H1 (cell line): ENCODE measurements at regions not wholly inside any gene's neighbourhood (a gene's known extent, or its start where the extent isn't known, plus 50 kb on each side); places are given as distances from the start of the nearest gene placed in this dataset.

ENCODE experiments used
- CTCF ChIA-PET: fragments of 300-600 bp; sonication (Branson Sonifier 250); formaldehyde crosslinking; loops from one replicate; lab custom pipeline; 2021; ENCODE audit not compliant: partially characterized antibody; lab: Charles Lee
- POLR2A ChIA-PET: fragments of 300-600 bp; sonication (Branson Sonifier 250); formaldehyde crosslinking; loops from one replicate; lab custom pipeline; 2021; ENCODE audit warnings: inconsistent platforms; ENCODE audit not compliant: partially characterized antibody; lab: Charles Lee
- DNase-seq, 2 experiments: peaks; one replicate each; pipeline versions ENCODE4 v3.0.0 to v3.0.0-alpha.2; 2010 to 2022; ENCODE audit warnings: low spot score in 2 of 2, low read depth in 1 of 2, mixed read lengths in 1 of 2
- FAIRE-seq: peaks from 2 replicates; lab custom pipeline; 2011; peaks lifted over from hg19 to GRCh38; lab: Jason Lieb, UNC
- H2AFZ ChIP-seq: 2 replicates; pipeline ENCODE4 v1.8.1; 2012; ENCODE audit warnings: low read length, inconsistent platforms
- H2AK5ac ChIP-seq: 2 replicates; pipeline ENCODE4 v1.6.1; 2013; ENCODE audit warnings: low read depth, low read length
- H2BK120ac ChIP-seq: replicated peaks from 2 replicates; pipeline ENCODE3; 2013; ENCODE audit warnings: low read depth, low read length, inconsistent platforms
- H2BK12ac ChIP-seq: 2 replicates; pipeline ENCODE4 v1.6.1; 2013; ENCODE audit warnings: low read depth, low read length
- H2BK15ac ChIP-seq: 2 replicates; pipeline ENCODE4 v1.6.1; 2013; ENCODE audit warnings: low read length
- H2BK20ac ChIP-seq: 2 replicates; pipeline ENCODE4 v1.6.1; 2013; ENCODE audit warnings: low read length
- H2BK5ac ChIP-seq: 2 replicates; pipeline ENCODE4 v1.6.1; 2013; ENCODE audit warnings: low read depth, low read length
- H3K14ac ChIP-seq: 2 replicates; pipeline ENCODE4 v1.6.1; 2013; ENCODE audit warnings: inconsistent platforms; ENCODE audit not compliant: insufficient read length
- H3K18ac ChIP-seq: 2 replicates; pipeline ENCODE4 v1.6.1; 2013; ENCODE audit warnings: low read length; ENCODE audit errors: extremely low read depth
- H3K23ac ChIP-seq: 2 replicates; pipeline ENCODE4 v1.6.1; 2013; ENCODE audit warnings: inconsistent platforms; ENCODE audit not compliant: insufficient read length
- H3K23me2 ChIP-seq: 2 replicates; pipeline ENCODE4 v1.6.1; 2013; ENCODE audit warnings: low read depth, low read length
- H3K27ac ChIP-seq: 2 replicates; pipeline ENCODE4 v1.6.1; 2011; ENCODE audit warnings: low read depth, low read length, inconsistent platforms
- H3K27me3 ChIP-seq, 4 experiments: replicated peaks in 1 of 4; 1 replicate in 1 of 4; 2 replicates in 3 of 4; pipeline versions ENCODE4 v1.6.1 to v1.8.1; 2011 to 2013; ENCODE audit warnings: low read length in 3 of 4, mild to moderate bottlenecking in 3 of 4, inconsistent platforms in 2 of 4, mixed read lengths in 2 of 4, moderate library complexity in 1 of 4; ENCODE audit not compliant: control insufficient read depth in 3 of 4, insufficient read depth in 3 of 4; ENCODE audit errors: extremely low read depth in 1 of 4
- H3K36me3 ChIP-seq, 4 experiments: 2 replicates each; pipeline versions ENCODE4 v1.6.1 to v1.8.1; 2011 to 2013; ENCODE audit warnings: mild to moderate bottlenecking in 4 of 4, low read length in 3 of 4, moderate library complexity in 2 of 4, control low read depth in 1 of 4, inconsistent platforms in 1 of 4; ENCODE audit not compliant: insufficient read depth in 4 of 4, control insufficient read depth in 2 of 4
- H3K4ac ChIP-seq: replicated peaks from 2 replicates; pipeline ENCODE3; 2013; ENCODE audit warnings: low read length, low read depth, mixed read lengths, inconsistent platforms; ENCODE audit not compliant: insufficient read length
- H3K4me1 ChIP-seq, 4 experiments: replicated peaks in 1 of 4; 1 replicate in 1 of 4; 2 replicates in 3 of 4; pipeline versions ENCODE4 v1.6.1 to v1.8.1; 2011 to 2013; ENCODE audit warnings: low read length in 3 of 4, inconsistent platforms in 2 of 4, mixed read lengths in 1 of 4; ENCODE audit not compliant: insufficient read depth in 4 of 4, control insufficient read depth in 3 of 4
- H3K4me2 ChIP-seq, 2 experiments: 2 replicates each; pipeline versions ENCODE4 v1.6.1 to v1.8.1; 2011 to 2013; ENCODE audit warnings: low read depth in 2 of 2, low read length in 2 of 2, control low read depth in 1 of 2, inconsistent platforms in 1 of 2, mild to moderate bottlenecking in 1 of 2; ENCODE audit not compliant: insufficient read depth in 1 of 2
- H3K4me3 ChIP-seq, 4 experiments: fragments of 200-600, 300-600 bp in 1 of 4; sonication (generic), shearing (Covaris generic), sonication (Bioruptor Twin) in 1 of 4; 2 replicates each; pipeline versions ENCODE4 v1.5.1 to v1.8.1; 2011 to 2016; ENCODE audit warnings: low read length in 4 of 4, low read depth in 3 of 4, control low read depth in 2 of 4, inconsistent platforms in 2 of 4, mild to moderate bottlenecking in 2 of 4, mixed read lengths in 1 of 4, moderate library complexity in 1 of 4; ENCODE audit not compliant: insufficient read depth in 2 of 4; ENCODE audit errors: extremely low read depth in 1 of 4
- H3K56ac ChIP-seq: replicated peaks from 2 replicates; pipeline ENCODE3; 2013; ENCODE audit warnings: low read depth, mild to moderate bottlenecking, mixed read lengths, low read length, inconsistent platforms; ENCODE audit not compliant: insufficient read length
- H3K79me1 ChIP-seq: 2 replicates; pipeline ENCODE4 v1.6.1; 2013; ENCODE audit warnings: low read depth, low read length, control low read depth
- H3K79me2 ChIP-seq, 2 experiments: 2 replicates each; pipeline versions ENCODE4 v1.6.1 to v1.8.1; 2012 to 2013; ENCODE audit warnings: low read length in 2 of 2, mild to moderate bottlenecking in 2 of 2, inconsistent platforms in 1 of 2; ENCODE audit not compliant: insufficient read depth in 2 of 2, control insufficient read depth in 1 of 2
- H3K9ac ChIP-seq, 4 experiments: replicated peaks in 1 of 4; 1 replicate in 1 of 4; 2 replicates in 3 of 4; pipeline versions ENCODE4 v1.6.1 to v1.8.1; 2011 to 2013; ENCODE audit warnings: low read depth in 3 of 4, low read length in 3 of 4, control low read depth in 2 of 4, mild to moderate bottlenecking in 2 of 4, moderate library complexity in 2 of 4, inconsistent platforms in 1 of 4; ENCODE audit errors: extremely low read depth in 1 of 4
- H3K9me3 ChIP-seq, 2 experiments: 2 replicates each; pipeline versions ENCODE4 v1.6.1 to v1.8.1; 2012 to 2013; ENCODE audit warnings: mild to moderate bottlenecking in 2 of 2, moderate library complexity in 2 of 2, control low read depth in 1 of 2, inconsistent platforms in 1 of 2, low read depth in 1 of 2, low read length in 1 of 2, mixed read lengths in 1 of 2; ENCODE audit not compliant: insufficient read depth in 2 of 2
- H4K20me1 ChIP-seq, 2 experiments: replicated peaks in 1 of 2; 2 replicates each; pipeline versions ENCODE3 to v1.8.1; 2011 to 2013; ENCODE audit warnings: inconsistent platforms in 2 of 2, low read length in 2 of 2, mild to moderate bottlenecking in 1 of 2; ENCODE audit not compliant: insufficient read depth in 2 of 2, control insufficient read depth in 1 of 2
- H4K5ac ChIP-seq: 2 replicates; pipeline ENCODE4 v1.6.1; 2013; ENCODE audit warnings: low read length, low read depth, mixed read lengths, inconsistent platforms; ENCODE audit not compliant: insufficient read length
- H4K8ac ChIP-seq: 2 replicates; pipeline ENCODE4 v1.8.0; 2013; ENCODE audit warnings: mild to moderate bottlenecking, moderate library complexity, low read length, inconsistent platforms; ENCODE audit not compliant: insufficient read depth; ENCODE audit errors: extremely low read depth
- H4K91ac ChIP-seq: replicated peaks from 2 replicates; pipeline ENCODE3; 2013; ENCODE audit warnings: low read length, mixed read lengths, inconsistent platforms; ENCODE audit not compliant: insufficient read length
- BACH1 ChIP-seq: IDR thresholded peaks from 2 replicates; pipeline ENCODE4 v1.6.1; 2012; ENCODE audit warnings: low read length, improper control_type of control experiment
- CREB1 ChIP-seq: IDR thresholded peaks from 2 replicates; pipeline ENCODE4 v1.6.1; 2012; ENCODE audit warnings: inconsistent platforms
- E2F6 ChIP-seq: IDR thresholded peaks from 2 replicates; pipeline ENCODE4 v1.6.1; 2012; ENCODE audit warnings: inconsistent platforms
- FOSL1 ChIP-seq: IDR thresholded peaks from 2 replicates; pipeline ENCODE4 v1.6.1; 2011; ENCODE audit warnings: mild to moderate bottlenecking, low read depth, low read length, moderate library complexity; ENCODE audit not compliant: insufficient read depth
- RNF2 ChIP-seq: fragments of 200-900, 300-1000 bp; sonication (generic); IDR thresholded peaks from 2 replicates; pipeline ENCODE4 v1.7.1; 2016; ENCODE audit warnings: borderline replicate concordance, low read depth, mild to moderate bottlenecking, antibody characterized with exemption, low read length; ENCODE audit not compliant: poor library complexity, severe bottlenecking; ENCODE audit errors: missing control alignments
- SAP30 ChIP-seq: fragments of 300-600 bp; sonication (generic); IDR thresholded peaks from 2 replicates; pipeline ENCODE4 v1.7.1; 2012; ENCODE audit warnings: low read length, moderate library complexity, mild to moderate bottlenecking, inconsistent platforms; ENCODE audit not compliant: insufficient read depth, insufficient replicate concordance
- SIRT6 ChIP-seq: IDR thresholded peaks from one replicate; pipeline ENCODE4 v1.7.1; 2012; ENCODE audit warnings: low read length, inconsistent platforms
- TAF1 ChIP-seq: IDR thresholded peaks from 2 replicates; pipeline ENCODE4 v1.6.1; 2011; ENCODE audit warnings: mild to moderate bottlenecking, low read depth, low read length
- WGBS, 2 experiments: shearing (Covaris generic) in 1 of 2; methylation state at CpG; one replicate each; pipeline versions ENCODE4 v1.1.6 to v1.1.7; 2013 to 2015; ENCODE audit warnings: low lambda C conversion rate in 2 of 2, mixed read lengths in 2 of 2, inconsistent platforms in 1 of 2, low coverage in 1 of 2, missing lambda C conversion rate in 1 of 2; ENCODE audit not compliant: insufficient replicate concordance in 2 of 2, insufficient coverage in 1 of 2, insufficient read length in 1 of 2; ENCODE audit errors: extremely low coverage in 1 of 2, missing lambda C conversion rate in 1 of 2; 5-methylcytosine and 5-hydroxymethylcytosine counted together

GRCh38 chr6:163813979-163814493 is 399.5 kb downstream of the QKI start:
- Histone ChIP-seq H2BK15ac (no peak overlapping the region), H3K4me3 (no peak overlapping the region), H2BK12ac (no peak overlapping the region), H3K14ac (no peak overlapping the region), H2AFZ (no peak overlapping the region), H2BK20ac (no peak overlapping the region), H3K27me3 (peaks cover 0 to 1% (median 0%) of the 10 kb centered on the region in 4 experiments; a peak in 1 of 7 replicates), H3K36me3 (no peaks in the 10 kb centered on the region), H4K8ac (no peak overlapping the region), H3K9me3 (no peaks in the 10 kb centered on the region), H3K4me1 (peaks cover 0 to 5% (median 0%) of the 10 kb centered on the region in 4 experiments; a peak in 1 of 7 replicates), H2BK120ac (no peak overlapping the region), H3K27ac (no peak overlapping the region; the same call in 1 of the 2 replicates), H3K4me2 (no peak overlapping the region), H4K5ac (no peak overlapping the region), H3K4ac (no peak overlapping the region), H2BK5ac (no peak overlapping the region), H3K56ac (no peak overlapping the region), H3K23me2 (no peaks in the 10 kb centered on the region; the same call in 1 of the 2 replicates), H4K20me1 (no peaks in the 10 kb centered on the region), H3K79me1 (no peaks in the 10 kb centered on the region), H3K18ac (no peak overlapping the region), H3K23ac (no peak overlapping the region), H3K79me2 (no peaks in the 10 kb centered on the region)
- DNase-seq (no peak), FAIRE-seq (no peak)
- WGBS, 2 experiments, result 92% methylated on average over 3 of the region's 3 CpGs; no CpG with 5 or more reads in 1 of the 2 experiments
- POLR2A ChIA-PET, result no interaction called here
- CTCF ChIA-PET, result interaction anchor here (1.4 kb wide), 1 partner anchor 10 kb away, joined by 4 read pairs; no protein-coding TSS in a partner anchor
- TF ChIP-seq TAF1 (no peak), E2F6 (no peak), CREB1 (no peak), BACH1 (no peak), SAP30 (no peak), RNF2 (no peak), SIRT6 (no peak), FOSL1 (no peak)
- TF ChIP-seq, all 59 proteins: peak for 0
- no peak overlapping the region for H3K9ac ChIP-seq
- H2AK5ac ChIP-seq, result no peak overlapping the region
- H4K91ac ChIP-seq, result no peak overlapping the region
